IMR-90 (cell line): ENCODE measurements at regions not wholly inside any gene's neighbourhood (a gene's known extent, or its start where the extent isn't known, plus 50 kb on each side); places are given as distances from the start of the nearest gene placed in this dataset.

Experiments used
- ATAC-seq: fragments of 200-7000 bp; cut with Tn5 transposase; 2 replicates; pipeline ENCODE4 v1.9.1; 2020; ENCODE audit warnings: low read depth, mild to moderate bottlenecking, moderate library complexity
- BruUV-seq: library from RNA; stranded (reverse); fragments of 400-500 nt; replicated peaks from 2 replicates; lab custom pipeline; 2021; lab: Mats Ljungman, UMichigan
- CTCF ChIA-PET: fragments of 300-600 bp; formaldehyde crosslinking; extraction: SDS; loops from one replicate; lab custom pipeline; 2021; ENCODE audit warnings: antibody characterized with exemption; lab: Yijun Ruan, JAX
- POLR2A ChIA-PET: fragments of 300-600 bp; sonication (Branson Sonifier 250); formaldehyde crosslinking; loops from one replicate; lab custom pipeline; 2022; ENCODE audit warnings: antibody characterized with exemption; ENCODE audit not compliant: unreplicated experiment; lab: Charles Lee
- DNase-seq: peaks from one replicate; pipeline ENCODE4 v3.0.0; 2013
- H2AFZ ChIP-seq: replicated peaks from 2 replicates; pipeline ENCODE3; 2013; ENCODE audit warnings: low read length, mild to moderate bottlenecking; ENCODE audit not compliant: poor library complexity
- H2AK5ac ChIP-seq: 2 replicates; pipeline ENCODE4 v1.6.1; 2013; ENCODE audit warnings: low read depth, low read length, inconsistent platforms
- H2AK9ac ChIP-seq: replicated peaks from 2 replicates; pipeline ENCODE3; 2013; ENCODE audit warnings: mild to moderate bottlenecking, low read depth, low read length, moderate library complexity; ENCODE audit not compliant: poor library complexity
- H2BK120ac ChIP-seq: 2 replicates; pipeline ENCODE4 v1.6.1; 2013; ENCODE audit warnings: low read depth, low read length, inconsistent platforms
- H2BK15ac ChIP-seq: 3 replicates; pipeline ENCODE4 v1.6.1; 2013; ENCODE audit warnings: low read depth, low read length, inconsistent platforms
- H2BK20ac ChIP-seq: 2 replicates; pipeline ENCODE4 v1.6.1; 2013; ENCODE audit warnings: low read depth, mild to moderate bottlenecking, inconsistent platforms, low read length, moderate library complexity
- H2BK5ac ChIP-seq: 2 replicates; pipeline ENCODE4 v1.6.1; 2013; ENCODE audit warnings: mild to moderate bottlenecking, low read depth, low read length, inconsistent platforms; ENCODE audit not compliant: poor library complexity, severe bottlenecking
- H3K14ac ChIP-seq: replicated peaks from 2 replicates; pipeline ENCODE4 v1.6.1; 2013; ENCODE audit warnings: low read depth, low read length, inconsistent platforms
- H3K18ac ChIP-seq: 2 replicates; pipeline ENCODE4 v1.6.1; 2013; ENCODE audit warnings: low read depth, low read length, control low read depth
- H3K23ac ChIP-seq: 2 replicates; pipeline ENCODE4 v1.6.1; 2013; ENCODE audit warnings: low read depth, low read length, inconsistent platforms
- H3K27ac ChIP-seq: 2 replicates; pipeline ENCODE4 v1.5.1; 2013; ENCODE audit warnings: mild to moderate bottlenecking, control low read depth, low read length; ENCODE audit not compliant: insufficient read depth
- H3K27me3 ChIP-seq: 2 replicates; pipeline ENCODE4 v1.6.1; 2013; ENCODE audit warnings: low read length; ENCODE audit not compliant: control insufficient read depth, insufficient read depth
- H3K36me3 ChIP-seq: 2 replicates; pipeline ENCODE4 v1.6.1; 2013; ENCODE audit warnings: low read length, mixed read lengths; ENCODE audit not compliant: control insufficient read depth, insufficient read depth
- H3K4ac ChIP-seq: 2 replicates; pipeline ENCODE4 v1.6.1; 2013; ENCODE audit warnings: low read depth, low read length, inconsistent platforms
- H3K4me1 ChIP-seq: 2 replicates; pipeline ENCODE4 v1.6.1; 2013; ENCODE audit warnings: low read length, mixed read lengths; ENCODE audit not compliant: control insufficient read depth, insufficient read depth
- H3K4me2 ChIP-seq: 2 replicates; pipeline ENCODE4 v1.6.1; 2013; ENCODE audit warnings: low read depth, mild to moderate bottlenecking, control low read depth, low read length, moderate library complexity
- H3K4me3 ChIP-seq: 2 replicates; pipeline ENCODE4 v1.5.1; 2013; ENCODE audit warnings: low read depth, mild to moderate bottlenecking, control low read depth, low read length, moderate library complexity; ENCODE audit not compliant: insufficient read depth
- H3K56ac ChIP-seq: 2 replicates; pipeline ENCODE4 v1.6.1; 2013; ENCODE audit warnings: low read length, inconsistent platforms; ENCODE audit not compliant: insufficient read depth; ENCODE audit errors: extremely low read depth
- H3K79me1 ChIP-seq, 2 experiments: 2 replicates each; pipeline ENCODE4 v1.6.1; 2013; ENCODE audit warnings: low read length in 2 of 2, inconsistent platforms in 1 of 2, low read depth in 1 of 2
- H3K9ac ChIP-seq: 2 replicates; pipeline ENCODE4 v1.6.1; 2013; ENCODE audit warnings: low read depth, low read length, control low read depth
- H3K9me1 ChIP-seq: 2 replicates; pipeline ENCODE4 v1.6.1; 2013; ENCODE audit warnings: low read length, inconsistent platforms; ENCODE audit not compliant: insufficient read depth
- H3K9me3 ChIP-seq: 2 replicates; pipeline ENCODE4 v1.6.1; 2013; ENCODE audit warnings: low read length; ENCODE audit not compliant: control insufficient read depth, insufficient read depth
- H4K20me1 ChIP-seq: 2 replicates; pipeline ENCODE4 v1.6.1; 2013; ENCODE audit warnings: low read length, inconsistent platforms; ENCODE audit not compliant: insufficient read depth
- H4K5ac ChIP-seq: 2 replicates; pipeline ENCODE4 v1.6.1; 2013; ENCODE audit warnings: mild to moderate bottlenecking, low read depth, low read length, control low read depth
- H4K8ac ChIP-seq, 2 experiments: 2 replicates each; pipeline ENCODE4 v1.6.1; 2013; ENCODE audit warnings: low read depth in 2 of 2, low read length in 2 of 2, control low read depth in 1 of 2, inconsistent platforms in 1 of 2
- H4K91ac ChIP-seq: 2 replicates; pipeline ENCODE4 v1.6.1; 2013; ENCODE audit warnings: low read depth, low read length, inconsistent platforms; ENCODE audit not compliant: insufficient read depth
- BHLHE40 ChIP-seq: fragments of 150-350 bp; IDR thresholded peaks from 2 replicates; pipeline ENCODE4 v1.6.1; 2016; ENCODE audit warnings: mild to moderate bottlenecking, low read depth, low read length
- CEBPB ChIP-seq: IDR thresholded peaks from 2 replicates; pipeline ENCODE4 v1.6.1; 2012; ENCODE audit warnings: low read depth, low read length, improper control_type of control experiment
- CHD1 ChIP-seq: IDR thresholded peaks from 2 replicates; pipeline ENCODE4 v1.6.1; 2012; ENCODE audit warnings: low read depth, low read length, improper control_type of control experiment
- CTCF ChIP-seq: conservative IDR thresholded peaks from 2 replicates; pipeline ENCODE4 v1.5.1; 2012; ENCODE audit warnings: mild to moderate bottlenecking, low read depth, low read length, improper control_type of control experiment
- ELK1 ChIP-seq: fragments of 150-350 bp; IDR thresholded peaks from 2 replicates; pipeline ENCODE4 v1.6.1; 2016; ENCODE audit warnings: low read depth, mild to moderate bottlenecking, low read length, moderate library complexity, borderline replicate concordance
- FOS ChIP-seq: fragments of 150-350 bp; IDR thresholded peaks from 2 replicates; pipeline ENCODE4 v1.6.1; 2016; ENCODE audit warnings: low read depth, low read length
- MAFK ChIP-seq: IDR thresholded peaks from 2 replicates; pipeline ENCODE4 v1.6.1; 2012; ENCODE audit warnings: low read depth, low read length, improper control_type of control experiment
- MAZ ChIP-seq: IDR thresholded peaks from 2 replicates; pipeline ENCODE4 v1.6.1; 2012; ENCODE audit warnings: low read depth, mild to moderate bottlenecking, low read length, improper control_type of control experiment, moderate library complexity, borderline replicate concordance
- MXI1 ChIP-seq: IDR thresholded peaks from 2 replicates; pipeline ENCODE4 v1.6.1; 2012; ENCODE audit warnings: low read depth, mild to moderate bottlenecking, low read length, moderate library complexity, borderline replicate concordance
- NFE2L2 ChIP-seq: fragments of 150-350 bp; IDR thresholded peaks from 2 replicates; pipeline ENCODE4 v1.6.1; 2016; ENCODE audit warnings: low read depth, mild to moderate bottlenecking, low read length
- POLR2A ChIP-seq: IDR thresholded peaks from 2 replicates; pipeline ENCODE4 v1.6.1; 2012; ENCODE audit warnings: mild to moderate bottlenecking, low read depth, low read length
- RAD21 ChIP-seq: IDR thresholded peaks from 2 replicates; pipeline ENCODE4 v1.6.1; 2012; ENCODE audit warnings: low read length, improper control_type of control experiment
- RCOR1 ChIP-seq: IDR thresholded peaks from 2 replicates; pipeline ENCODE4 v1.6.1; 2012; ENCODE audit warnings: mild to moderate bottlenecking, low read length, improper control_type of control experiment; ENCODE audit not compliant: insufficient replicate concordance
- RFX5 ChIP-seq: IDR thresholded peaks from 2 replicates; pipeline ENCODE4 v1.8.0; 2012; ENCODE audit warnings: low read depth, mild to moderate bottlenecking, low read length, moderate library complexity
- SMC3 ChIP-seq: fragments of 150-350 bp; IDR thresholded peaks from 2 replicates; pipeline ENCODE4 v1.6.1; 2016; ENCODE audit warnings: low read depth, mild to moderate bottlenecking, antibody characterized with exemption, low read length, moderate library complexity
- USF2 ChIP-seq: fragments of 150-350 bp; IDR thresholded peaks from 2 replicates; pipeline ENCODE4 v1.6.1; 2017; ENCODE audit warnings: mild to moderate bottlenecking, antibody characterized with exemption, low read length, low read depth
- WGBS, 2 experiments: methylation state at CpG; one replicate each; pipeline versions ENCODE4 v1.1.5 to v1.1.7; 2013; ENCODE audit warnings: missing lambda C conversion rate in 2 of 2; ENCODE audit not compliant: insufficient read length in 1 of 2; ENCODE audit errors: extremely low coverage in 2 of 2; 5-methylcytosine and 5-hydroxymethylcytosine counted together
- dilution Hi-C: fragments of 300-500 bp; cut with HindIII; formaldehyde crosslinking; loops from one replicate; pipeline ENCODE4 v1.14.3; 2018; ENCODE audit warnings: low sequenced_read_pairs; ENCODE audit not compliant: unreplicated experiment
- in situ Hi-C: fragments of 300-500 bp; cut with MboI; formaldehyde crosslinking; loops from 3 replicates; pipeline ENCODE4 v1.14.3; 2019; ENCODE audit warnings: low sequenced_read_pairs, inconsistent platforms, mixed read lengths
- intact Hi-C: fragments of 100-400 bp; cut with micrococcal nuclease; formaldehyde crosslinking; loops from 2 replicates; pipeline ENCODE4 v1.10.0; 2022

- peaks cover 3% of the 10 kb centered on the region; the same call in 1 of the 2 replicates for H3K9me3 ChIP-seq
- H4K8ac ChIP-seq: no peak overlapping the region
- in situ Hi-C loops: no loop called here
- H3K36me3 ChIP-seq: no peaks in the 10 kb centered on the region
- no peak for DNase-seq
- H2BK15ac ChIP-seq: no peak overlapping the region
- H3K23ac ChIP-seq: no peak overlapping the region
- H3K79me1 ChIP-seq: no peaks in the 10 kb centered on the region
- no peak overlapping the region for H3K27ac ChIP-seq
- H3K4me2 ChIP-seq: no peak overlapping the region
- H2BK120ac ChIP-seq: no peak overlapping the region
- H3K56ac ChIP-seq: no peak overlapping the region
- H2AK5ac ChIP-seq: no peak overlapping the region
- no peak overlapping the region for H3K14ac ChIP-seq
- H3K4me1 ChIP-seq: no peaks in the 10 kb centered on the region
- no peaks in the 10 kb centered on the region for H4K20me1 ChIP-seq
- peaks cover 44% of the 10 kb centered on the region for H3K27me3 ChIP-seq
- dilution Hi-C loops: no loop called here
- no peak overlapping the region for H3K9ac ChIP-seq
- no peak overlapping the region for H2BK5ac ChIP-seq
- POLR2A ChIA-PET: no interaction called here
- intact Hi-C loops: no loop called here
- no peak overlapping the region for H4K91ac ChIP-seq
- no peak overlapping the region for H2AK9ac ChIP-seq
- no peaks in the 10 kb centered on the region for H3K9me1 ChIP-seq
- no peak overlapping the region for H3K18ac ChIP-seq
- CTCF ChIA-PET: no interaction called here
- H4K5ac ChIP-seq: no peak overlapping the region
- BruUV-seq: no TSS peak
- H3K4ac ChIP-seq: no peak overlapping the region
- TF ChIP-seq CEBPB: no peak
- no peak for TF ChIP-seq RAD21
- TF ChIP-seq MXI1: no peak
- no peak for TF ChIP-seq CTCF
- no peak for TF ChIP-seq FOS
- no peak for TF ChIP-seq RCOR1
- no peak for TF ChIP-seq NFE2L2
- no peak for TF ChIP-seq BHLHE40
- TF ChIP-seq USF2: no peak
- no peak for TF ChIP-seq ELK1
- TF ChIP-seq SMC3: no peak
- TF ChIP-seq MAZ: no peak
- TF ChIP-seq POLR2A: no peak
- no peak for TF ChIP-seq MAFK
- TF ChIP-seq CHD1: no peak
- no peak for TF ChIP-seq RFX5
- WGBS, 2 experiments: 88% methylated on average over 3 of the region's 6 CpGs; no CpG with 5 or more reads in 1 of the 2 experiments
- no peak for ATAC-seq
- no peak overlapping the region for H3K4me3 ChIP-seq
- no peak overlapping the region for H2AFZ ChIP-seq
- H2BK20ac ChIP-seq: no peak overlapping the region
These were observed 53.5 kb upstream of the CLDN14 start for GRCh38 chr21:36533468-36533848.
